ENCODE measurements at regions not wholly inside any gene's neighbourhood (a gene's known extent, or its start where the extent isn't known, plus 50 kb on each side); places are given as distances from the start of the nearest gene placed in this dataset.

DNA sequence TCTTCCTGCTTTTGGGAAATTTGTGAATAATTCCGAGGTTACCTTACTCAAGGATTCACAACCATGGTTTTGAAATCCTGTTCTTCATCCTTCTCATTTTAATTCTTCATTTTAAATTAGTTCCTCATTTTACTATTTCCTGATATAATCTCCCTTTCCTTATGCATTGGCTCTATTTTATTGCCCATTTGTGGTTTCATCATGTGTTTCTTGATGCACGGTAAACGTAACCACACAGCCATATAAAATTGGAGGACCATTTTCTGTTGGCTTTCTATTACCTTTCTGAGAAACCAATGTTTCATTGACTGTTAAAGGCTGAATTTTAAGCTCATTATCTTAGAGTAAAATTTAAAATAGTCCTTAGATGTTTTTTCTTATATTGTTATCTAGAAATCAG, 100.3 kb upstream of the NDST4 start:
- TF ChIP-seq, protein P1, sequence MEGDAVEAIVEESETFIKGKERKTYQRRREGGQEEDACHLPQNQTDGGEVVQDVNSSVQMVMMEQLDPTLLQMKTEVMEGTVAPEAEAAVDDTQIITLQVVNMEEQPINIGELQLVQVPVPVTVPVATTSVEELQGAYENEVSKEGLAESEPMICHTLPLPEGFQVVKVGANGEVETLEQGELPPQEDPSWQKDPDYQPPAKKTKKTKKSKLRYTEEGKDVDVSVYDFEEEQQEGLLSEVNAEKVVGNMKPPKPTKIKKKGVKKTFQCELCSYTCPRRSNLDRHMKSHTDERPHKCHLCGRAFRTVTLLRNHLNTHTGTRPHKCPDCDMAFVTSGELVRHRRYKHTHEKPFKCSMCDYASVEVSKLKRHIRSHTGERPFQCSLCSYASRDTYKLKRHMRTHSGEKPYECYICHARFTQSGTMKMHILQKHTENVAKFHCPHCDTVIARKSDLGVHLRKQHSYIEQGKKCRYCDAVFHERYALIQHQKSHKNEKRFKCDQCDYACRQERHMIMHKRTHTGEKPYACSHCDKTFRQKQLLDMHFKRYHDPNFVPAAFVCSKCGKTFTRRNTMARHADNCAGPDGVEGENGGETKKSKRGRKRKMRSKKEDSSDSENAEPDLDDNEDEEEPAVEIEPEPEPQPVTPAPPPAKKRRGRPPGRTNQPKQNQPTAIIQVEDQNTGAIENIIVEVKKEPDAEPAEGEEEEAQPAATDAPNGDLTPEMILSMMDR (IDR thresholded peaks at IDR 0.05): no peak
- TF ChIP-seq SMC3 (IDR thresholded peaks at IDR 0.05; ENCODE audit: low read depth, low read length) (no peak), POLR2AphosphoS5 (IDR thresholded peaks at IDR 0.05; ENCODE audit: low read depth, low read length) (no peak), RXRA (IDR thresholded peaks at IDR 0.05; ENCODE audit: borderline replicate concordance, low read depth) (no peak), EZH2phosphoT487 (IDR thresholded peaks at IDR 0.05; ENCODE audit: borderline replicate concordance, low read depth) (no peak), CHD2 (IDR thresholded peaks at IDR 0.05; ENCODE audit: low read length, partially characterized antibody) (no peak), NFIC (IDR thresholded peaks at IDR 0.05; ENCODE audit: borderline replicate concordance) (no peak), EP300 (IDR thresholded peaks at IDR 0.05; ENCODE audit: borderline replicate concordance in 1 of 2, low read depth in 1 of 2, low read length in 1 of 2) (no peak)
